CD8-positive, alpha-beta memory T cell (primary cell): ENCODE measurements at regions not wholly inside any gene's neighbourhood (a gene's known extent, or its start where the extent isn't known, plus 50 kb on each side); places are given as distances from the start of the nearest gene placed in this dataset.

Experiments used
- CTCF ChIA-PET: fragments of 350-600 bp; sonication (Branson Sonifier 250); formaldehyde crosslinking; loops from one replicate; lab custom pipeline; 2021; ENCODE audit warnings: antibody characterized with exemption; lab: Charles Lee
- POLR2A ChIA-PET: fragments of 350-600 bp; sonication (Branson Sonifier 250); formaldehyde crosslinking; loops from one replicate; lab custom pipeline; 2021; ENCODE audit warnings: antibody characterized with exemption; lab: Charles Lee
- DNase-seq, 5 donors: peaks; one replicate each; pipeline versions ENCODE4 v3.0.0 to v3.0.0-alpha.2; 2020 to 2022; ENCODE audit warnings: mixed read lengths in 1 of 5
- H3K27ac ChIP-seq: one replicate; pipeline ENCODE4 v1.7.0; 2013; ENCODE audit warnings: low read depth, mild to moderate bottlenecking, low read length, moderate library complexity
- H3K27me3 ChIP-seq: 2 replicates; pipeline ENCODE4 v1.7.0; 2013; ENCODE audit warnings: low read length, mild to moderate bottlenecking; ENCODE audit not compliant: insufficient read depth, poor library complexity, severe bottlenecking
- H3K36me3 ChIP-seq: 2 replicates; pipeline ENCODE4 v1.7.0; 2013; ENCODE audit warnings: mild to moderate bottlenecking, low read length, moderate library complexity; ENCODE audit not compliant: insufficient read depth
- H3K4me1 ChIP-seq: 2 replicates; pipeline ENCODE4 v1.7.0; 2013; ENCODE audit warnings: mild to moderate bottlenecking, low read length, moderate library complexity; ENCODE audit not compliant: insufficient read depth
- H3K4me3 ChIP-seq: 2 replicates; pipeline ENCODE4 v1.7.0; 2013; ENCODE audit warnings: mild to moderate bottlenecking, low read length
- H3K9me3 ChIP-seq: 2 replicates; pipeline ENCODE4 v1.7.0; 2013; ENCODE audit warnings: mild to moderate bottlenecking, low read length
- H3K27ac Mint-ChIP-seq, 8 donors: one replicate each; pipeline ENCODE4 v1.8.0; 2020 to 2021; ENCODE audit warnings: mixed read lengths in 8 of 8, mild to moderate bottlenecking in 6 of 8, inconsistent platforms in 3 of 8, moderate library complexity in 3 of 8
- H3K27me3 Mint-ChIP-seq, 2 donors: one replicate each; pipeline ENCODE4 v1.8.0; 2020 to 2021; ENCODE audit warnings: mixed read lengths in 2 of 2, mild to moderate bottlenecking in 1 of 2, moderate library complexity in 1 of 2
- H3K36me3 Mint-ChIP-seq, 3 donors: one replicate each; pipeline ENCODE4 v1.8.0; 2020 to 2021; ENCODE audit warnings: mixed read lengths in 3 of 3, inconsistent platforms in 1 of 3, mild to moderate bottlenecking in 1 of 3
- H3K4me1 Mint-ChIP-seq, 3 donors: one replicate each; pipeline ENCODE4 v1.8.0; 2020 to 2021; ENCODE audit warnings: mixed read lengths in 3 of 3, inconsistent platforms in 1 of 3, mild to moderate bottlenecking in 1 of 3
- H3K4me3 Mint-ChIP-seq, 7 donors: one replicate each; pipeline ENCODE4 v1.8.0; 2020 to 2021; ENCODE audit warnings: mixed read lengths in 7 of 7, mild to moderate bottlenecking in 6 of 7, moderate library complexity in 4 of 7, inconsistent platforms in 2 of 7
- H3K9me3 Mint-ChIP-seq, 5 donors: one replicate each; pipeline ENCODE4 v1.8.0; 2020 to 2022; ENCODE audit warnings: mixed read lengths in 5 of 5, mild to moderate bottlenecking in 3 of 5, moderate library complexity in 2 of 5, inconsistent platforms in 1 of 5

DNA sequence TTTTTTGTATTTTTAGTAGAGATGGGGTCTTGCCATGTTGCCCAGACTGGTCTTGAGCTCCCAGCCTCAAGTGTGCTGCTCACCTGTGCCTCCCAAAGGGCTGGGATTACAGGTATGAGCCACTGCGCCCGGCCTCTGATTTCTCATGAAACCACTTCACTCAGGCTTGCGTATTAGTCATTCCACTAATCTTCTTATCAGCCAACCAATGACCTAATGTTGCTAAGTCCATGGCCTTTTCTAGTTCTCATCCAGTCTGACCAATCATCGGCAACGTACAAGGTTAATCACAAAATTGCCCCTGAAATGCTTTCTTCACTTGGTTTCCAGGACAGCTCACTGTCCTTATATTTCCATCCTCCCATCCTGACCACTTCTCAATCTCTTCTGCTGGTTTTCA lies 605.3 kb upstream of the SLC10A2 start:
- CTCF ChIA-PET, result no interaction called here
- no peaks in the 10 kb centered on the region for H3K27me3 ChIP-seq
- H3K4me1 ChIP-seq, result no peaks in the 10 kb centered on the region
- H3K27ac ChIP-seq, result no peak overlapping the region
- Mint-ChIP-seq H3K27me3 (no peaks in the 10 kb centered on the region), H3K36me3 (no peaks in the 10 kb centered on the region), H3K9me3 (peaks cover 0 to 30% (median 7%) of the 10 kb centered on the region in 5 donors), H3K27ac (no peak overlapping the region), H3K4me3 (no peak overlapping the region), H3K4me1 (no peaks in the 10 kb centered on the region)
- POLR2A ChIA-PET, result no interaction called here
- H3K36me3 ChIP-seq, result no peaks in the 10 kb centered on the region
- no peaks in the 10 kb centered on the region for H3K9me3 ChIP-seq
- no peak overlapping the region for H3K4me3 ChIP-seq
- no peak for DNase-seq

DNA sequence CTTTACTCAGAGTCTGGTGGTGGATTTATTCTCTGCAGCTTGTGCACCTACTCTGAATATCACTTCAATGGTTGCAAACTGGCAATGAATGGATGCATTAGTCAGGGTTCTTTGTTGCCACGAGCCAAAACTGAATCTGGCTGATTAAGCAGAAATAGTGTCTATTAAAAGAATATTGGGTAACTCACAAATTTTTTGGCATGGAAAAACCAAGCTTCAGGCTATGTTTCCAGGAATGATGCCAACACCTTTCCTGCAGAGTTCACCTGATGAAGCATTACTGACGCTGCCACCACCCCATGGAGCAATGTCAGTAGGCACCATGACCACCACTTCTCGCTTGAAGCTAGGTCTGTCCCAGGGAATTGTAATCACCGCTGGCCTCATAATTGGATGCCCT lies 597.8 kb upstream of the SLC10A2 start:
- no peak overlapping the region for H3K27ac ChIP-seq
- H3K27me3 ChIP-seq, result no peaks in the 10 kb centered on the region
- Mint-ChIP-seq H3K27ac (no peak overlapping the region), H3K27me3 (no peaks in the 10 kb centered on the region), H3K9me3 (peaks cover 2 to 28% (median 8%) of the 10 kb centered on the region in 5 donors), H3K4me1 (no peaks in the 10 kb centered on the region), H3K36me3 (no peaks in the 10 kb centered on the region), H3K4me3 (no peak overlapping the region)
- H3K9me3 ChIP-seq, result no peaks in the 10 kb centered on the region
- H3K4me3 ChIP-seq, result no peak overlapping the region
- ChIA-PET POLR2A (no interaction called here), CTCF (no interaction called here)
- no peaks in the 10 kb centered on the region for H3K4me1 ChIP-seq
- H3K36me3 ChIP-seq, result no peaks in the 10 kb centered on the region
- no peak for DNase-seq

DNA sequence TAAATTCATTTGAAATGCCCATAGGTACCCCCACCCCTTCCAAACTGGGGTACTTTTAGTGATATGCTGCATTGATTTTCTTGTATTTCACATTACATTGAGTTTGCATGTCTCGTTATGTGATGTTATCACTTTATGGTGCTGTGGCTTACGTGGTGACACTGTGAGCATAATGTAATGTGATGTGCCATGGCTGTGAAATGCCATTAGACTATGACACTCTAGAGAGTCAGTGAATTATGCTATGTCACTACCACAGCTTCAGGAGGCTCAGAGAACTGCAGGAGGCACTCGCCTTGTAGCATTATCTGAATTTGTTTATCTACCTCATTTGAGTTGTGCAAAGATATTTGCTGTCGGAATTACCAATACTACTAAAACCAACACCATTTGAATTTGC lies 590.1 kb upstream of the SLC10A2 start:
- H3K9me3 ChIP-seq, result peaks cover 3% of the 10 kb centered on the region
- Mint-ChIP-seq H3K4me1 (no peaks in the 10 kb centered on the region), H3K36me3 (no peaks in the 10 kb centered on the region), H3K9me3 (peaks cover 2 to 5% (median 3%) of the 10 kb centered on the region in 5 donors), H3K4me3 (no peak overlapping the region), H3K27ac (no peak overlapping the region), H3K27me3 (no peaks in the 10 kb centered on the region)
- no peak overlapping the region for H3K4me3 ChIP-seq
- no peak overlapping the region for H3K27ac ChIP-seq
- no peak for DNase-seq
- ChIA-PET POLR2A (no interaction called here), CTCF (no interaction called here)
- H3K4me1 ChIP-seq, result no peaks in the 10 kb centered on the region
- no peaks in the 10 kb centered on the region for H3K27me3 ChIP-seq
- H3K36me3 ChIP-seq, result no peaks in the 10 kb centered on the region

DNA sequence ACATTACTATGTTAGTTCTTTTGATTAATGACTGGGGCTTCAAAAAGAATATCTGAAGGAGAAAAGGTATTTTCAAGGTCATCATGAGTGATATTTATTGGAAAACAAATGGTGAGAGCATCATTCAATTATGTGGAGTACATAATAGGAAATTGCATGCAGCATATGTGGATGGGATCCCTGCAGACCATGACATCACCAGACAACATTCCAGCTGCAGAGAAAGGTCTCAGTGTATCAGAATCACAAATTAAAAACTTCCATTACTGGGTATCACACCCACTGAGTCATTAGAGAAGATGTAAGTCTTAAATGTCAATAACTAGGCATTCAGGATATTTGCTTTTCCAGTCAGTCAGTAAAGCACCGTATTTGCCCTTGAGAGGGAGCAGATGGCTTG lies 574.4 kb upstream of the SLC10A2 start:
- H3K36me3 ChIP-seq, result no peaks in the 10 kb centered on the region
- no peaks in the 10 kb centered on the region for H3K9me3 ChIP-seq
- Mint-ChIP-seq H3K4me3 (no peak overlapping the region), H3K9me3 (peaks cover 0 to 11% (median 5%) of the 10 kb centered on the region in 5 donors), H3K27ac (no peak overlapping the region), H3K27me3 (no peaks in the 10 kb centered on the region), H3K36me3 (no peaks in the 10 kb centered on the region), H3K4me1 (no peaks in the 10 kb centered on the region)
- CTCF ChIA-PET, result no interaction called here
- H3K4me1 ChIP-seq, result no peaks in the 10 kb centered on the region
- H3K27ac ChIP-seq, result no peak overlapping the region
- no peaks in the 10 kb centered on the region for H3K27me3 ChIP-seq
- no peak overlapping the region for H3K4me3 ChIP-seq
- DNase-seq, result no peak
- POLR2A ChIA-PET, result no interaction called here

DNA sequence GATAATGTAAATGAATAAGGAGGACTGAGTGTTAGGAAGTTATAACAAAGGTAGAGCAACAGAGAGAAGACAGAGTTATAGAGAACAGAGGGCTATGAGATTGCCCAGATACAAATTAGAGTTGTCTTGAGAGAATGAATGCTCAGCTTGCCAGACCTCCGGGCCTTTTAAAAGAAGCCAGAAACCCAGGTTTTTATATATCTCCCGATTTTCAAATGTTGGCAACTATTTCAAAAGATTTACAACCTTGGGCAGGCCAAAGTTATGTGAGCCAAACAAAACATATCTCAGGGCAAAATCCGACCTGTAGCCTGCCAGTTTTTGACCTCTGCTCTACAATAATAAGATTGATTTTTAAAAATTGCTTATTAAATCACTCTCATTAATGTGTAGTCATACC lies 573.1 kb upstream of the SLC10A2 start:
- no peaks in the 10 kb centered on the region for H3K4me1 ChIP-seq
- no peaks in the 10 kb centered on the region for H3K36me3 ChIP-seq
- H3K4me3 ChIP-seq, result no peak overlapping the region
- peaks cover 0 to 13% (median 5%) of the 10 kb centered on the region in 5 donors for H3K9me3 Mint-ChIP-seq
- H3K27me3 Mint-ChIP-seq, result no peaks in the 10 kb centered on the region
- no peaks in the 10 kb centered on the region for H3K36me3 Mint-ChIP-seq
- no peak for DNase-seq
- CTCF ChIA-PET, result no interaction called here
- POLR2A ChIA-PET, result no interaction called here
- H3K4me3 Mint-ChIP-seq, result no peak overlapping the region
- no peaks in the 10 kb centered on the region for H3K9me3 ChIP-seq
- no peak overlapping the region for H3K27ac ChIP-seq
- H3K27me3 ChIP-seq, result no peaks in the 10 kb centered on the region
- H3K27ac Mint-ChIP-seq, result no peak overlapping the region
- no peaks in the 10 kb centered on the region for H3K4me1 Mint-ChIP-seq

DNA sequence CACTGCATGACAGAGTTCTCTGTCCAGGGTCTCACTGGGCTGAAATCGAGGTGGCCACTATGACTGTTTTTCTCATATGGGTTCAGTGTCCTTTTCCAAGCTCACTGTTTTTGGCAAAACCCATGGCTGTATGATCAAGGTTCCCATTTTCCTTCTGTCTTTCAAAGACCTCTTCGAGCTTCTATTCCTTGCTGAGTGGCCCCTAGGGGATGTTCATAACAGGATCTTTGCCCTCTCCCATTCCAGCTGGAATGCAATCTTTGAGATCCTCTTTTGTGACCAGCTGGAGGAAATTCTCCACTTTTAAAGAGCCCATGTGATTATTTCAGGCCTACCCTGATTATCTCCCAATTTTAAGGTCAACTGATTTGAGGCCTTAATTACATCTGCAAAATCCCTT lies 572.5 kb upstream of the SLC10A2 start:
- Mint-ChIP-seq H3K4me3 (no peak overlapping the region), H3K9me3 (peaks cover 0 to 13% (median 5%) of the 10 kb centered on the region in 5 donors), H3K36me3 (no peaks in the 10 kb centered on the region), H3K27ac (no peak overlapping the region), H3K4me1 (no peaks in the 10 kb centered on the region), H3K27me3 (no peaks in the 10 kb centered on the region)
- Histone ChIP-seq H3K27me3 (no peaks in the 10 kb centered on the region), H3K9me3 (no peaks in the 10 kb centered on the region), H3K27ac (no peak overlapping the region), H3K4me1 (no peaks in the 10 kb centered on the region), H3K36me3 (no peaks in the 10 kb centered on the region), H3K4me3 (no peak overlapping the region)
- DNase-seq, result no peak
- ChIA-PET CTCF (no interaction called here), POLR2A (no interaction called here)

DNA sequence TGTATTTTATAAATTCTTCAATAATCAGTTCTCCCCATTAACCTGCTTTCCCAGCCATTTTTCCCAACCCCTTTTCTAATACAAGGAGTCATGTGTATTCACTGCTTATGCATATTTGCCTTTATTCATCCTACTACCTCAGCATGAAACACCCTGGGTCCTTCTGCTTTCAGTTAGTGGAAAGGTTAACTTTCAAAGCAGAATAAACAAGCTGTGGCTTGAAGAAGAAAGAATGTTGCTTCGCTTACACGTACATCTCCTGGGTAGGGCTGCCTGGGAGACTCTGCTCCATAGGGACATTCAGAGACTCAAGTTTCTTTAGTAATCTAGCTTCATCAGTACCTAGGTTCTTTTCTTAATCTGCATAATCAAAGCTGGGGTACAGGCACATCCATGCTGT lies 567.8 kb upstream of the SLC10A2 start:
- POLR2A ChIA-PET, result no interaction called here
- Mint-ChIP-seq H3K27me3 (no peaks in the 10 kb centered on the region), H3K4me3 (no peak overlapping the region), H3K27ac (no peak overlapping the region), H3K36me3 (no peaks in the 10 kb centered on the region), H3K4me1 (no peaks in the 10 kb centered on the region), H3K9me3 (peaks cover 0 to 24% (median 8%) of the 10 kb centered on the region in 5 donors)
- Histone ChIP-seq H3K27ac (no peak overlapping the region), H3K27me3 (no peaks in the 10 kb centered on the region), H3K36me3 (no peaks in the 10 kb centered on the region), H3K9me3 (no peaks in the 10 kb centered on the region), H3K4me3 (no peak overlapping the region), H3K4me1 (no peaks in the 10 kb centered on the region)
- no peak for DNase-seq
- CTCF ChIA-PET, result no interaction called here

DNA sequence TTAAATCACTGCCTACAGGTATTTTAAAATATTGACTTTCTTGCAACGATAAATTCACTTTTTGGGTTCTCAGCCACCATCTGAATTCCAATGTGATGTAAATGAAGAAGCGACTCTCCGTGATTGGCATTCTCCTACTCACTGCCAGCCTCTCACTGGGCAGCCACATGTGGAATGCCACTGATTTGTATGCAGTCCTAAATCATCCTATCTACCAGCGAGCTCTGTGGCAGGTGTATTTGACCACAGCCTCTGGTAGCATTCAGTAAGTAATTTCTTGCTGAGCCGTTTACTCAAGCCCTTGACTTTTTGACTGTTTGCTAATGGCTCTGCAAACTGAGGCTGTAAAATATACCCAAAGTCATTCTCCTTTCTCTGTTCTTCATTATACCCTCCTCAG lies 559.0 kb upstream of the SLC10A2 start:
- no peak for DNase-seq
- no peaks in the 10 kb centered on the region for H3K36me3 ChIP-seq
- CTCF ChIA-PET, result no interaction called here

DNA sequence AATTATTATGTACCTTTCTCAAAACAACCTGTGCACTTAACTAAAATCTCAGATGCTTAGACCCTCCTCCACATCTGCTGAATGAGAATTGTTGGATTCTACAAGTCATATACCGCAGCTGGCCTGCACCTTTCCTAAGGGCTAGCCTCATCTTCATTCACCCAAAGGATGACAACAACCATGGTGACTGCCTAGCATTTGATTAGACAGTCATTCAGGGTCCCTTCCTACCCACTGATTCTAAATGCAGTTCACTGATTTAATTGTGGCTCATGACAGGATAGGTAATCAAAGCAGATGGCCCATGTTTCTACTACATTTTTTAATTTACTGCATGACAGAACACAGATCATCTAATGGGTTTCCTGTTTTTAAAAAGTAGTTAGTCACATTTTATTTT lies 551.9 kb upstream of the SLC10A2 start:
- H3K27ac Mint-ChIP-seq, result no peak overlapping the region
- H3K27ac ChIP-seq, result no peak overlapping the region
- no peaks in the 10 kb centered on the region for H3K9me3 ChIP-seq
- H3K4me3 Mint-ChIP-seq, result no peak overlapping the region
- DNase-seq, result no peak
- no peaks in the 10 kb centered on the region for H3K36me3 Mint-ChIP-seq
- no peaks in the 10 kb centered on the region for H3K4me1 ChIP-seq
- POLR2A ChIA-PET, result no interaction called here
- no peak overlapping the region for H3K4me3 ChIP-seq
- H3K4me1 Mint-ChIP-seq, result no peaks in the 10 kb centered on the region
- no peaks in the 10 kb centered on the region for H3K36me3 ChIP-seq
- CTCF ChIA-PET, result interaction anchor here (0.6 kb wide), 1 partner anchor 807 kb away, joined by 3 read pairs; no protein-coding TSS in a partner anchor
- H3K27me3 Mint-ChIP-seq, result no peaks in the 10 kb centered on the region
- H3K9me3 Mint-ChIP-seq, result peaks cover 0 to 4% (median 2%) of the 10 kb centered on the region in 5 donors
- H3K27me3 ChIP-seq, result no peaks in the 10 kb centered on the region

More for the DNA sequence above, 559.0 kb upstream of the SLC10A2 start:
- H3K27ac Mint-ChIP-seq, result no peak overlapping the region
- no peaks in the 10 kb centered on the region for H3K4me1 ChIP-seq
- POLR2A ChIA-PET, result no interaction called here
- no peak overlapping the region for H3K4me3 ChIP-seq
- no peak overlapping the region for H3K27ac ChIP-seq
- H3K9me3 Mint-ChIP-seq, result peaks cover 0 to 11% (median 3%) of the 10 kb centered on the region in 5 donors
- no peaks in the 10 kb centered on the region for H3K27me3 ChIP-seq
- H3K4me3 Mint-ChIP-seq, result no peak overlapping the region
- H3K9me3 ChIP-seq, result no peaks in the 10 kb centered on the region
- H3K4me1 Mint-ChIP-seq, result no peaks in the 10 kb centered on the region
- H3K36me3 Mint-ChIP-seq, result no peaks in the 10 kb centered on the region
- H3K27me3 Mint-ChIP-seq, result no peaks in the 10 kb centered on the region
